IMR-90 (cell line): ENCODE measurements at regions not wholly inside any gene's neighbourhood (a gene's known extent, or its start where the extent isn't known, plus 50 kb on each side); places are given as distances from the start of the nearest gene placed in this dataset.

Source experiments
- BHLHE40 ChIP-seq: fragments of 150-350 bp; IDR thresholded peaks from 2 replicates; pipeline ENCODE4 v1.6.1; 2016; ENCODE audit warnings: mild to moderate bottlenecking, low read depth, low read length
- FOS ChIP-seq: fragments of 150-350 bp; IDR thresholded peaks from 2 replicates; pipeline ENCODE4 v1.6.1; 2016; ENCODE audit warnings: low read depth, low read length
- POLR2A ChIP-seq: IDR thresholded peaks from 2 replicates; pipeline ENCODE4 v1.6.1; 2012; ENCODE audit warnings: mild to moderate bottlenecking, low read depth, low read length
- RCOR1 ChIP-seq: IDR thresholded peaks from 2 replicates; pipeline ENCODE4 v1.6.1; 2012; ENCODE audit warnings: mild to moderate bottlenecking, low read length, improper control_type of control experiment; ENCODE audit not compliant: insufficient replicate concordance
- RFX5 ChIP-seq: IDR thresholded peaks from 2 replicates; pipeline ENCODE4 v1.8.0; 2012; ENCODE audit warnings: low read depth, mild to moderate bottlenecking, low read length, moderate library complexity
- TF ChIP-seq, protein P1 (sequence below): conservative IDR thresholded peaks from 2 replicates; pipeline ENCODE4 v1.5.1; 2012; ENCODE audit warnings: mild to moderate bottlenecking, low read depth, low read length, improper control_type of control experiment
- TF ChIP-seq, protein P2 (sequence below): fragments of 150-350 bp; IDR thresholded peaks from 2 replicates; pipeline ENCODE4 v1.6.1; 2017; ENCODE audit warnings: mild to moderate bottlenecking, antibody characterized with exemption, low read length, low read depth

DNA sequence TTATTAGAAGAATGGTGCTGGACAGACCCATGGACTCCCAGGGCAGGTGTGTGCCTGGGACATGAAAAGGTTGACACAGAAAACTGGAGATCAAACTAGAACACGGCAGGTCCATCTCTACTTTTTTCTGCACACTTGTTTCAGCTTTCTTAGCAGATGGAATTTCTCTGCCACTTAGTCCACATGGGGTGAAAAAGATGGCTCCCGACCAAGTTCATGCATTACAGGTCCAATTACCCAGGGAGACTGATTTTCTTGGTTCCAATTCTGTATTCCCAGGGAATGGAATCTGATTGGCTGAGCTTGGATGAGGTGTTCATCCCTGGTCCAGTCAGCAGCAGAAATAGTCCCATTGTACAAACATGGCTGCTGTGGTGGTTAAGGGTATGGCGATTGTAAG, 238.9 kb upstream of the SRRM4 start:
- TF ChIP-seq, protein P1, sequence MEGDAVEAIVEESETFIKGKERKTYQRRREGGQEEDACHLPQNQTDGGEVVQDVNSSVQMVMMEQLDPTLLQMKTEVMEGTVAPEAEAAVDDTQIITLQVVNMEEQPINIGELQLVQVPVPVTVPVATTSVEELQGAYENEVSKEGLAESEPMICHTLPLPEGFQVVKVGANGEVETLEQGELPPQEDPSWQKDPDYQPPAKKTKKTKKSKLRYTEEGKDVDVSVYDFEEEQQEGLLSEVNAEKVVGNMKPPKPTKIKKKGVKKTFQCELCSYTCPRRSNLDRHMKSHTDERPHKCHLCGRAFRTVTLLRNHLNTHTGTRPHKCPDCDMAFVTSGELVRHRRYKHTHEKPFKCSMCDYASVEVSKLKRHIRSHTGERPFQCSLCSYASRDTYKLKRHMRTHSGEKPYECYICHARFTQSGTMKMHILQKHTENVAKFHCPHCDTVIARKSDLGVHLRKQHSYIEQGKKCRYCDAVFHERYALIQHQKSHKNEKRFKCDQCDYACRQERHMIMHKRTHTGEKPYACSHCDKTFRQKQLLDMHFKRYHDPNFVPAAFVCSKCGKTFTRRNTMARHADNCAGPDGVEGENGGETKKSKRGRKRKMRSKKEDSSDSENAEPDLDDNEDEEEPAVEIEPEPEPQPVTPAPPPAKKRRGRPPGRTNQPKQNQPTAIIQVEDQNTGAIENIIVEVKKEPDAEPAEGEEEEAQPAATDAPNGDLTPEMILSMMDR, result no peak
- TF ChIP-seq BHLHE40 (no peak), POLR2A (no peak), RFX5 (no peak), RCOR1 (no peak), FOS (no peak)
- TF ChIP-seq, protein P2, sequence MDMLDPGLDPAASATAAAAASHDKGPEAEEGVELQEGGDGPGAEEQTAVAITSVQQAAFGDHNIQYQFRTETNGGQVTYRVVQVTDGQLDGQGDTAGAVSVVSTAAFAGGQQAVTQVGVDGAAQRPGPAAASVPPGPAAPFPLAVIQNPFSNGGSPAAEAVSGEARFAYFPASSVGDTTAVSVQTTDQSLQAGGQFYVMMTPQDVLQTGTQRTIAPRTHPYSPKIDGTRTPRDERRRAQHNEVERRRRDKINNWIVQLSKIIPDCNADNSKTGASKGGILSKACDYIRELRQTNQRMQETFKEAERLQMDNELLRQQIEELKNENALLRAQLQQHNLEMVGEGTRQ, result no peak
